HG03521 (cell line): ENCODE measurements at regions not wholly inside any gene's neighbourhood (a gene's known extent, or its start where the extent isn't known, plus 50 kb on each side); places are given as distances from the start of the nearest gene placed in this dataset.
"Not testable (repeated sequence)": the region's sequence is repeated elsewhere in the genome, so short reads cannot be mapped to it uniquely, and the experiment has no call there.

Experiments used
- ATAC-seq: cut with Tn5 transposase; IDR thresholded peaks from one replicate; pipeline ENCODE4 v1.9.1; 2021; ENCODE audit warnings: mild to moderate bottlenecking, moderate library complexity; ENCODE audit not compliant: unreplicated experiment

DNA sequence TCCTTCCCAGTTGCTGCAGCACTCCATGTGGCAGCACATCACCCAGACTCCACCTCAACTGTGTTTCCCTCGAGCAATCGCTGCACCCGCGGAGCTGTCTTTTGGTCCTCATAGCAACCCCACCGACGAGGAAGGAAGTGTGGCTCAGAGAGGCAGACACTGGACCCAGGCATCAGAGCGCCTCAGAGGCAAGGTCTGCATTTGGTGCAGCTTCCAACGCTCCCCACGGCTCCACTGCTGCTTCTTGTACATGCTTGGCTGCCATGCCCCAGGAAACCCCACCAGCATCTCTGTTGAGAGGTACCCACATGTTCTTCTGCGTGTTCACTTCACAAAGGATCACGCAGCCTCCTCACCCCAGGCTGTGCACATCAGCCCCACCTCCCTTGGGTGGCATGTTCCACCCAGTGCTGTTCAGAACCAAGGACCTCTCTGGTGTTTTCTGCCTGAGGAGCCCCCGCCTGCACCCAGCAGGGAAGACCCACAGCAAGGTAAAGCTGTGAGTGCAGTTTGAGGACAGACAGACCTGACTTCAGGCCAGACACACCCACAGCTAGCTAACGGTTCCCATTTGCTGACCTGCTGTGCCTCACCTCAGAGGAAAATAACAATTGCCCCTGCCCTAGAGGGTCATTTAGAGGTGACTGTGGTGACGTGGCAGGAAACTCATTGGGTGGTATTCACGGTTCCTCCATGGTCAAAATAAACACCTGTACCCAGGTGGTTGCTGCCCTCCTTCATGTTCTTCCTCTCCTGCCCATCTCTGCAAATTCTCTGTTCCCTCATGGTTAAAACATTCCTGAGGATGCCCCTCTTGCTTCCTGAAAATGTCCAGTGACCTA, 326.3 kb upstream of the MYT1L start:
- ATAC-seq = no peak

DNA sequence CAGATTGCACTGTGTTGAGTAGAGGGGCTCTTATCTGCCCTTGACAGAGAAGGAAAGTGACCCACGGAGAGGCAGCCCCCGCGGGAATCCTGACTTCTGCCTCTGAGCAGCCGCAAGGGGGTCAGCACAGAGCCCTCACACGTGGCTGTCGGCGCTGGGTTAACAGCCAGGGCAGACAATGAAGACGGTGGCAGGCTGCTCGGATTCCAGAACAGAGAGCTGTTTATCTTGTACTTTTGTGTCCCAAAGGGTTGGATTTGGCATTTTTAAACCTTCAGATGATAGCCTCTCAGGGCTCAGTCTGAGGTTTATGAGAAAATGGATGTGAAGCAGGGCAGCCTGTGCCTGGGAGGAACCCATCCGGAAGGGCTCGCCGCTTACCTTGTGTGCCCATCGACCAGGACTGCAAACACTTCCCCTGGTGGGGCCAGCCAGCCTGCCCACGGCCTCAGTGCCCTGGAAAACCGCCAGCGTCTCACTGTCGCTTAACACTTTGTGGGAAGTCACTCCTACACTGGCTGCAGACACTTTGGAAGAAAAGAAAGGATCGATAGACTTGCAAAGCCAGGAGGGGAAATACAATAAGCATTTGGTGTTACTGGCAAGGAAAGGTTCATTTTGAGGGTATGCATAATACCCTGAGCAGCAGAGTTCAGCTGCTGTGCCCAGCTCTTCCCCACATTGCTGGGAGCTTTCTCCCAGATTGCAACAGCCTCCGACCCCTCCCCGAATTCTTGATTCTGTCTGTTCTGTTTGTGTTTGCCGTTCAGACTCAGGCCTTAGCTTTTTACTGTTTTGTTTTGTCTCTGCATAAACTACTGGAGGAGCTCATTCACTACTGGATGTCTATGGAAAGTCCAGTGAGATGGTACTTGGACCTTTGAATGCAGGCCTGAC, 325.3 kb upstream of the MYT1L start:
- no peak for ATAC-seq

DNA sequence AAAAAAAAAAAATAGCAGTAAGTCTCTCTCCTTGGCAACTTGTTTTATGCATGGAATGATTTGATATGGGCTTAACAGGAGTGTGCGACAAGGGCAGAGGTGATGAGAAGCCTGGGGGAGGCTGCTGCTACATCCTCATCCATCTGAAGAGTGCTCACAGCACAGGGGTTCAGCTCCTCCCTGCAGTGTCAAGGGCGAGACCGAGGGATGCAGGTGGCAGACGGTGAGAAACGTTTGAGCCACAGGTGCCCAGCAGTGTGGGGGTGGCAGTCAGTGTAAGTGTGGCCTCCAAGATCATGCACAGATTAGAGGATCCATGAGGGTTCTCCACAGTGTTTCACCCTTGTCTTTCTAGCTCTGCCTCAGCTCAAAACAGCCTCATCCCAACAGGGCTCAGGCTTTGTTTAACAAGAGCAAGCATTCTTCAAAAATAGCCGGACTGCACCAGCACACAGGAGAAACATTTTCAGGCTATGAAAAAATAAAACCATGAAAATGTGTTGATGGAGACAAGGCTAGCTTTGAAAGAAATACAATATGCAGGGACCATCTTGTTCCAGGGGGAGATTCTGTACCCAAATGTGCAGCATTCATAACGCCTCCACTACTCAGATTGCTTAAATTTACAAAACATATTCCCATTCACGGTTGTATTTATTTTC, 324.5 kb upstream of the MYT1L start:
- ATAC-seq = no peak

DNA sequence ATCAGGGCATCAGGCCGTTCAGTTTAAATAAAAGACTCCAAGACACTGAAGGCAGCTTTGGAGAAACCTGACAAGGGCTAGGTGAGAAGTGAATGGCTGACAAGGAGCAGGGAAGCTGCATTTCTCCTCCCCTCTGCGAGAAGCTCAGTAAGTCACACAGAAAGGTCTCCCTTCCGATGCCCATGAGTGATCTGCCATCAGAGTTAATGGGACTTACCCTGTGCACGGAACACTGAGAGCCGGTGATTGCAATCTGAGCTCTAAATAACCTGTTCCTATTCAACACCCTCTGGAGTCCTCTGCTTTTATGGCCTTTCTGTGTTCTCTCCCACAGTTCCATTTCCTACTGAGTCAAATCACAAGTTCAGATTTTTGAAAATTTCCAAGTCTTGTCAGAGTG, 322.2 kb upstream of the MYT1L start:
- ATAC-seq = no peak

DNA sequence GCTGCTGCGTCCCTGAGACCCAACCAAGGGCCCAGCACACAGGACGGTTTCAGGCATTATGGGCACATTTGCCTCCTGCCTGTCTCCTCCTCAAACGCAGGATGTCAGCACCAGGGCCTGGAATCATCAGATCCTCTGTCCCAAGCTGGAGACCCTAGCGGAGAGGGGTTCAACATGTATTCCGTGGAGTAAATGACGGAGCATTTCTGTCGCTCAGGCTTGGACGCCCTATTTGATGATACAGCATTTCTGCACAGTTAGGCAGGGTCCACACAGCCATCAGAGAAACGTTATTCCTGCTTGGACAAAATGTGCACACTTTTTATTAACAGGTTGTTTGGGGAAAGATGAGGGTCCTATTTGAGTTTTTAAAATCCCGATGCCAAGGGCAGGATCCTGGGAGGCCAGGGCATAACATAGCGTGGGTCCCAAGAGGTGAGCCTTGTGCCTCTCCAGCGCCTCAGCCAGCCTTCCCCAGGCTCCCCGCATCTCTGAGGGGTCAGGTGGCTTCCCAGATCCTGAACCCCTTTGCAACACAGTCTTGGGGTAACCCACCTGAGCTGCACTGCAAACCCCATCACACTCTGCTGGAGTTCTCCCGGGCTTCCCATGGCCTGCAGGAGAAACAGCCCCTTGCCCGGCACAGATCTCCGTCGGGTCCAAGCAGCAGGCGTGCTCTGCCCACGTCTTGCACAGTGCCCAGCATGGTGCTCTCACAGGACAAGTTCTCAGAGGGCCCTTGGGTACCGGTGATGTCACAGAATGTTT, 319.7 kb upstream of the MYT1L start:
- ATAC-seq = no peak

DNA sequence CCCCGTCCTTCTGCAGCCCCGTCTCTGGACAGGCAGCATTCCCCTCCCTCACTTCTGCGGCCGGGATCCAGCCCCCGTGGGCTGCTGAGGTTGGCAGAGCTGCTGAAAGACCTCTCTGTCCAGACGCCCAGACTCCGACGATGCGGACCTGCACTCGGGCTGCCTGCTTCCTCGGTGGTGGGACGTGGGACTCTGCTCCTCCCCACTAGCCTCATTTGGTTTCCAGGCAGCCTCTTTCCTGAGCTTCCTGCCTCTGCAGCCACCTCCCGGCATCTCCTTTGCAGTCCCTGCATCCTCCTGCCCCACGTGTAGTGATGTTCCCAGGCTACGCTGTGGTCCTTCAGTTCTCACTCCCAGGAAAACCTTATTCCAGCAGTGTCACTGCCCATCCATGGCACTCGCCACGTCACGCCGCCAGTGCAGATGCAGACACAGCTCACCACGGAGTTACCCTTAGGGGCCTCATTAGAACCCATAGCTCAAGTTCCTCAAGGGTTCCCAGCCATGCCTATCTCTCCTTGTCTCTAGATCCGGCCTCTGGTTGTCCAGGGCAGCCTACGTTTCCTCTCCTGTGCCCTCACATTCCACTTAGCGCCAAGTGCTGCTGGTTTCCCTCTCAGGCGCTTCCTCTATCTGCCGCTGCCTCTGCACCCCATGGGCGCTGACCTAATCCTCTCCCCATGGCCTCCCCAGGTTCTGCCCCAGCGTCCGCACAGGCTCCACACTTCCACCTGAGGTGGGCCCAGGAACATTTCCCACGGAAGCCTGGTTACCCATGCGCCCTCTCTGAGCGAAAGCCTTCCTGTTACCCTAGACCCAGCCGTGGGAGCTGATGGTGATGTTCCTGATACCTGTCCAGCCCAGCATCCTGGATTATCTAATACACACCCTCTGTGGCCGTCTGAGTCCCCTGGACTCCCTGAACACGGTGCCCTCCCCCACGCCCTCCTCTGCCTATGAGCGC, 318.3 kb upstream of the MYT1L start:
- no peak for ATAC-seq

DNA sequence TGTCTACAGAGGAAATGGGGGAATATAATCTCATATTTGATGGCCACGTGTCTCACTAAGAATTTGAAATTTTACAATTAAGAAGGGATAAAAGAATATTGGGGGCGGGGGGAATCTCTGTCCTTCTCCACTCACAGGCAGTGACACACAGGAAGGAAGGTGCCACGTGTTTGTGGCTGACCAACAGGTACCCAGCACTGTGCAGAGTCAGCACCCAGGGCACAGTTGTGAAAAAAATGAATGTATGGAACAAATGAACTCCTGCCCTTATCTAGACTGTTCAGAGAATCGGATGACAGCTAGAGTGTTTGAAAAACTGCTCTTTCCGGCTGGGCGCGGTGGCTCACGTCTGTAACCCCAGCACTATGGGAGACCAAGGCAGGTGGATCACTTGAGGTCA, 317.0 kb upstream of the MYT1L start:
- ATAC-seq = no peak

DNA sequence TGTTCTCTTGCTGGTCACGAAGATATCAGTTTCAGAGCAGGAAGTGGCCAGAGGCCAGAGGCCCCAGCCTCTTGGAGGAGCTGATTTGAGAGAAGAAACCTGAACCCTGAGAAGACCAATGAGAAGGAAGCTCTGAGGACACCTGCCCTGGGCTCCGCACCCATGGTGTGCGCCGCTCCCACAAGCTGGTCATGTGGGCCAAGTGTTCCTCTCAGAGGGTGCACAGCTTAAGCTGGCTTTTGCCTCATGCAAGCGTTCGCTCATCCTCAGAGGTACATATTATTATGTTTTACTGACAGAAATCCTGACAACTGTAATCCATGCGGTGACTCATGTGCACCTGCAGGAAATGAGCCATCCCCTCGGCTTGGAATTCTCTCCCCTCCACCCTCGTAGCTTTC, 316.1 kb upstream of the MYT1L start:
- ATAC-seq = no peak

DNA sequence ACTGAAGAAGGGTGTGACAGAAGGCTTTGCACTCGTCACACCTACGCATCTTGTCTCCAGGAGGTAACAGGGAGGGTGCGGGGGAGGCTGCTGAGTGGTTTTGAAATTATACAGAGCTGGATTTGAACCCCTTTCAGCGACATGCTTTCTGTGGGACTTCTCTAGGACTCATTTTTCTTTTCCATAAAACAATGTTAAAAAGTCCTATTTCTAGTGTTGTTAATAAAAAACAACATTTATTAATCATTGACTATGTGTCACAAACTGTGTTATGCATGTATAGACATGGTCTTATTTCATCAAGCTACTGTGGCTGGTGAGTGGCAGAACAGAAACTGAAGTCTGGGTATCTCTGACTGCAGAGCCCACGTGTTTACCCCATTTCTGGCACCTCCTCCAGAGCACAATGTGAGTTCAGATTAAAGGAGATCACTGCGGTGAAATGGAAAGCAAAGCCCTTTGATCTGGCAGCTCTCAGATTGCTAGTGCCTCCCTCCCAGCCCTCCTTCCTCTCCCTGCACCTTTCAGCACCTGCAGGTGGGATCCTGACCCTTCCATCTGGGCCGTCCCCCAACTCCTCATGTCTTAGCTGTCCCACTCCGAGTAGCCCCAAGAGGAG, 315.5 kb upstream of the MYT1L start:
- no peak for ATAC-seq

DNA sequence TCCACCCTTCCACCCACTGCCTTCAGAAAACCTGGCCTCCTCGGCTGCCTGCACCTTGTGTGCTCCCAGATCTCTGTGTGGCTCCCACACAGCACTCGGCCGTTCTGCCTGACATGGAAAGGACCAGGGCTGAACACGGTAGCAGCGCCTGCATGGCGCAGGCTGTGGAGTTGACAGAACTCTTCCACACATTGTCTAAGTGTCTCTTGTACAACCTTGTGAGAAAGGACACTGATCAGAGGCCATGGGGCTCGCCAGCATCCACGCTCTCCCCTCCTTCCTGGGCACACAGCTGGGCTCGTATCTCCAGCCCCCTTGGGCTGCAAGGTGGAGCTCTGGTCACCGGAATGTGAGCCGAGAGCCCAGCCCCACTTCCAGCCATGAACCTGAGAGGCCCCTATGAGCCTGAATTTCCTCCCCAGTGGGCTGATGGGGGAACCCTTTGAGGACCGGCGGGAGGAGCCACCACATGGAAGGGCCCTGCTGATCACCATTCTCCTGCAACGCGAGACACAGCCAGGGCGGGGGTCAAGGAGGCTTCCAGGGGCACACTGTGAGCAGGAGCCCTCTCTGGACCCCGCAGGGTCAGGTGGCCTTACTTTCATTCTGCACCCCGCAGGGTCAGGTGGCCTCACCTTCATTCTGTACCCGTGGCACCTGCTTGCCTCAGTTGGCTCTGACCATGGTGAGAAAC, 314.2 kb upstream of the MYT1L start:
- ATAC-seq = no peak

DNA sequence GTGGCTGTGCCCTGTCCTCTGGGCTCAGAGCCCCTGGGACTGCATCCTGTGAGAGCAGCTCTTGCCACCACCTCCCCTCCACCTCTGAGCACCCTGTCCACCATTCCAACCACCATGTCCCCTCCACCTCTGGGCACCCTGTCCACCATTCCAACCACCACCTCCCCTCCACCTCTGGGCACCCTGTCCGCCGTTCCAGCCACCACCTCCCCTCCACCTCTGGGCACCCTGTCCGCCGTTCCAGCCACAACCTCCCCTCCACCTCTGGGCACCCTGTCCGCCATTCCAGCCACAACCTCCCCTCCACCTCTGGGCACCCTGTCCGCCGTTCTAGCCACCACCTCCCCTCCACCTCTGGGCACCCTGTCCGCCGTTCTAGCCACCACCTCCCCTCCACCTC, 313.7 kb upstream of the MYT1L start:
- ATAC-seq = not testable (repeated sequence)

DNA sequence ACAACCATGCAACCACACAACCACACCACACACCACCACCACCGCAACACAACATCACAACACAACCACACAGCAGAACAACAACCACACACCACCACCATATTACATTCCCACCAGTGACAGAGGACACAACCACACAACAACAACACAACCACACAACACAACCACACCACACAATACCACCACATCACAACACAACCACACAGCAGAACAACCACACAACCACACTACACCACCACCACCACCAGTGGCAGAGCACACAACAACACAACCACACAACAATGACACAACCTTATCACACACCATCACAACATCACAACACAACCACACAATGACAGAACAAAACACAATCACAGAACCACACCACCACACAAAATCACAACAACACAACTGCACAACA, 313.0 kb upstream of the MYT1L start:
- ATAC-seq = no peak

DNA sequence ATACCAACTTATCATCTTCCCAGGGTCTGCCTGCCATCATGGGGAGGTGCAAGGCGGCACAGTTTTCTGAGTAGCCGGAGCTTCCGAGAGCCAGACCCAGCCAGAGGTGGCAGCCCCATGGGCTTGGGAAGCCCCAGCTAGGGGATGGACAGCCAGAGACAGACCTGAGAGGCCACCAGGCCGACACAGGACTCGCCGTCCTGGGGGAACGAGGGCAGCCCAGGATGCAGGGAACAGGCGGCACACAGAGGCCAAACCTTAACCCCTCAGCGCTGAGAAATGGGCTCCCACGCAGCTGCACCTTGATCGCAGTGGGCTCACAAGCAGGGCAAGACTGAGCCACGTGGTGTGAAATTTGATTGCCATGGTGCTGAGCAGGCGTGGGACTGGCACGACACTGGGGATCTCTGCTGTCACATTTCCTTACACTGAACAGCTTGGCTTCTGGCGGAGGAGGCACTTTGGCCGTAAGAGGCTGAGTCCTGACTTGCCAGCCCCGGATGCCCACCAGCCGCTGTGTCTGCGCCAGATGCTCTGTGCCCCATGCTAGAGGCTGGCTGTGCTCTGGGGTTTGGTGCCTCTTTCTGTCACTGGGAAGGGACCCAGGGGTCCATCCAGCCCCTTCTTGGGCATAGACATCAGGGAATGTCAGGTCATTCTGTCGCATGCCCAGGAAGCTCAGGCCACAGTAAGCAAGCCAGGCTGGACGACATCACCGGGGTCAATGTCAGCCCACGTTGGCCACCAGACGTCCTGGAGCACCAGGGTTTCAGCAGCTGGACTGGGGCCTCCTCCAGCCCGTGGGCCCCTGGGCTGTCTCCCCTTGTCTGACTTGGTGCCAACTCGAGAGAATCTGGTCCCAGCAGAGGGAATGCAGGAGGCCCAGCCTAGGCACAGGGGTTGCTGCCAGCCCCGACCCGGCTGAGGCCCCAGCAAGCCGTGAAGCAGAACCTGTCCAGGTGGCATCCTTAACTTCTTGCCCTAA, 312.1 kb upstream of the MYT1L start:
- ATAC-seq = no peak

DNA sequence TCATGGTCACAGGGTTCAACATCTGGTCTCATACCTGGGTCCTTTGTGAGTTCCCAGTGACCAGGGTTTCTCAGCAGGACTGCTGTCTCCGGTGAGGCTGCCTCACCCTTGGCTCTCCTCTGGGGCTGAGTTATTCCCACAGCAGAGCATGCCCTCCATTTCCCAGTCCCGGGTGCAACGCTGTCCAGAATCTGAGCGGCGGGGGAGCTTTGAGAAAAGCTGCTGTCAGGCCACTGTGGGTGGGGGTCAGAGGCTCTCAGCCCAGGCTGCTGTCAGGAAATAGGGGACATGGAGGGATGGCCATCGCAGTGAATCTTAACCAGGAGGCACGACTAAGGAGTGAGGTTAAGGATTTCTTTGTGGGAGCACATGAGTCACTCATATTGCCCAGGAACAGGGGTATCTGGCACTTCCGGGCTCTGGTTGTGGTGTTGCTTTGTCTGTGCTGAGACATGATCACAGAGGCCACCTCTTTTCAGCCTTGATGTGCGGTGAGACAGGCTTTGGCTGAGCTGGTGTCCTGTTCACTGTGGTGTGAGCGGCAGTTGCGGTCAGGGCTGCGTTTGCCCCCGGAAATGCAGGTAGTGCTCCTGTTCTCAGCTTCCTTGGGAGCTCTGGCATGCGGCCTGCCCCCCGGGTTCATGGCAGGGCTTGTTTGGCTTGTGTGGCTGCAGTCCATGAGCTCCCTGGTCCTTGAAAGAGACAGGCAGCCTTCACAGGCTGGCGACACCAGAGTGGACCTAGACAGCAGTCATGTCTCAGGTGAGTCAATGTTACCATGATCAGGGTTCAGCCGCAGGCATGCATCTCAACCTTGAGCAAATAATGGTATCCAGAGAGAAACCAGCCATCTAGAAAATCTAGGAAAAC, 310.7 kb upstream of the MYT1L start:
- ATAC-seq = no peak

DNA sequence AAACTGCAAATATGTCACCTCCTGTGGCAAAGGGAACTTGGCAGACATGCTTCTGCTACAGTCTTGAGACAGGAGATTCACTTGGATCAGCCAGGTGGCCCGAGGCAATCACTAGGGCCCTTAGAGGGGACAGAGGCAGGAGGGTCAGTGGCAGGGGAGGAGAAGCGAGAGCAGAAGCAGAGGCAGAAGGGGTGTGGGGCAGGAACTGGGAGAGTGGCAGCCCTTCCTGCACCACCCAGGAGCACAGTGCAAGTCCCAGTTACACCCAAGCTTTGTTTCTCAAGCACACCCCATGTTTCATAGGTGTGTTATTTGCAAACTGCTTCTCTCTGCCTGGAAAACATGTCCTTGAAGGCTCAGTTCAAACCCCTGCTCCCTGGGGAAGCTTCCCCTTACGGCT, 309.7 kb upstream of the MYT1L start:
- ATAC-seq = no peak

DNA sequence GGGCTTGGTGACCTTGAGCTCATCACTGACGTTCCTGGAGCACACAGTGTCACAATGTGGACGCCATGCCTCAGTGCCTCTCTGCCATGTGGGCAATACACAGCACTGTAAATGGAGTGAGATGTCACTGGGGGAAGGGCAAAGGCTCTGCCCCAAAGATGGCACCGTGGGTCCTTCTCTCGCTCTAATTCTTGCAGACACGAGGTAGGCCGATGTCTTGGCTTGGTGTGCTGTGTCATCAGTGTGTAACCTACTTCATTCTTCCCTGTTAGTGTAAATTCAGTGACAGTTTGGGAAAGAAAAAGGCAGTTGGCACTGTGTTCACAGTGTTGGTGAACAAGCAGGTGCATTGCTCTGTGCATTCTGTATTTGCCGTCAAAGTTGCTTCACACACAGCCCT, 309.3 kb upstream of the MYT1L start:
- no peak for ATAC-seq
